ENCODE measurements at regions not wholly inside any gene's neighbourhood (a gene's known extent, or its start where the extent isn't known, plus 50 kb on each side); places are given as distances from the start of the nearest gene placed in this dataset.

GRCh38 chr17:33902901-33903449 is 352.1 kb upstream of the CCL2 start:
- ATAC-seq: no peak
- TF ChIP-seq TOX (CRISPR knock-in tag; IDR thresholded peaks at IDR 0.05; ENCODE audit: borderline replicate concordance) (no peak), CSDC2 (CRISPR knock-in tag; IDR thresholded peaks at IDR 0.05) (no peak), SNAI2 (CRISPR knock-in tag; IDR thresholded peaks at IDR 0.05) (no peak), RARB (CRISPR knock-in tag; IDR thresholded peaks at IDR 0.05) (no peak), BACH2 (CRISPR knock-in tag; IDR thresholded peaks at IDR 0.05; ENCODE audit: borderline replicate concordance) (no peak), PPARA (CRISPR knock-in tag; IDR thresholded peaks at IDR 0.05; ENCODE audit: borderline replicate concordance) (no peak), GLIS3 (CRISPR knock-in tag; IDR thresholded peaks at IDR 0.05) (no peak)

GRCh38 chr17:33904476-33904875 is 350.6 kb upstream of the CCL2 start:
- TF ChIP-seq BACH2 (CRISPR knock-in tag; IDR thresholded peaks at IDR 0.05; ENCODE audit: borderline replicate concordance) (no peak), ARNTL (CRISPR knock-in tag; IDR thresholded peaks at IDR 0.05; ENCODE audit: borderline replicate concordance, low read depth) (no peak), TCF4 (CRISPR knock-in tag; IDR thresholded peaks at IDR 0.05; ENCODE audit: borderline replicate concordance) (no peak), ZFP3 (CRISPR knock-in tag; IDR thresholded peaks at IDR 0.05) (no peak), SNAI2 (CRISPR knock-in tag; IDR thresholded peaks at IDR 0.05) (no peak), PPARA (CRISPR knock-in tag; IDR thresholded peaks at IDR 0.05; ENCODE audit: borderline replicate concordance) (no peak), ZFP30 (CRISPR knock-in tag; IDR thresholded peaks at IDR 0.05) (no peak), PATZ1 (CRISPR knock-in tag; IDR thresholded peaks at IDR 0.05; ENCODE audit: borderline replicate concordance) (no peak), CSDC2 (CRISPR knock-in tag; IDR thresholded peaks at IDR 0.05) (no peak), TSHZ2 (CRISPR knock-in tag; IDR thresholded peaks at IDR 0.05) (no peak), ISL1 (CRISPR knock-in tag; IDR thresholded peaks at IDR 0.05) (no peak), OSR1 (CRISPR knock-in tag; IDR thresholded peaks at IDR 0.05) (no peak), ZNF70 (CRISPR knock-in tag; IDR thresholded peaks at IDR 0.05) (no peak), POU6F1 (CRISPR knock-in tag; IDR thresholded peaks at IDR 0.05; ENCODE audit: borderline replicate concordance, low read depth) (no peak), TOX (CRISPR knock-in tag; IDR thresholded peaks at IDR 0.05; ENCODE audit: borderline replicate concordance) (no peak), GLIS3 (CRISPR knock-in tag; IDR thresholded peaks at IDR 0.05) (no peak), CSRNP3 (CRISPR knock-in tag; IDR thresholded peaks at IDR 0.05) (no peak), ESRRG (CRISPR knock-in tag; IDR thresholded peaks at IDR 0.05) (no peak), RARB (CRISPR knock-in tag; IDR thresholded peaks at IDR 0.05) (no peak), CREB5 (CRISPR knock-in tag; IDR thresholded peaks at IDR 0.05; ENCODE audit: low read depth) (no peak)
- no peak for ATAC-seq

- ATAC-seq: no peak
- TF ChIP-seq OSR1 (CRISPR knock-in tag; IDR thresholded peaks at IDR 0.05): no peak
- TF ChIP-seq ISL1 (CRISPR knock-in tag; IDR thresholded peaks at IDR 0.05): no peak
- no peak for TF ChIP-seq ARNTL (CRISPR knock-in tag; IDR thresholded peaks at IDR 0.05; ENCODE audit: borderline replicate concordance, low read depth)
- TF ChIP-seq TCF4 (CRISPR knock-in tag; IDR thresholded peaks at IDR 0.05; ENCODE audit: borderline replicate concordance): no peak
- no peak for TF ChIP-seq ZC3H10 (CRISPR knock-in tag; IDR thresholded peaks at IDR 0.05)
- TF ChIP-seq SNAI2 (CRISPR knock-in tag; IDR thresholded peaks at IDR 0.05): no peak
- TF ChIP-seq TOX (CRISPR knock-in tag; IDR thresholded peaks at IDR 0.05; ENCODE audit: borderline replicate concordance): no peak
- TF ChIP-seq TSHZ2 (CRISPR knock-in tag; IDR thresholded peaks at IDR 0.05): no peak
Measured at GRCh38 chr17:33905338-33905800, 349.7 kb upstream of the CCL2 start.
